ENCODE measurements at regions not wholly inside any gene's neighbourhood (a gene's known extent, or its start where the extent isn't known, plus 50 kb on each side); places are given as distances from the start of the nearest gene placed in this dataset.

GRCh38 chr12:77724367-77724957 lies 106.2 kb upstream of the NAV3 start:
- no CpG with 5 or more reads among the region's 1 CpG for WGBS (ENCODE audit: insufficient coverage)
- H3K27me3 ChIP-seq (ENCODE audit: control insufficient read depth, insufficient read depth, low read length), result no peaks in the 10 kb centered on the region
- DNase-seq (ENCODE audit: low read depth in 4 of 6, low spot score in 6 of 6), result peak in 2 of 6 donors; percentile 47 to 64
- H3K9me3 ChIP-seq (ENCODE audit: control insufficient read depth, insufficient read depth, low read length), result no peaks in the 10 kb centered on the region
- no peak overlapping the region for H3K4me3 ChIP-seq (ENCODE audit: low read depth, low read length)
- no peaks in the 10 kb centered on the region for H3K4me1 ChIP-seq (ENCODE audit: control insufficient read depth, insufficient read depth, low read length)
- no peaks in the 10 kb centered on the region for H3K36me3 ChIP-seq (ENCODE audit: control insufficient read depth, insufficient read depth, low read length)
- H3K27ac ChIP-seq (ENCODE audit: low read depth, low read length), result no peak overlapping the region

GRCh38 chr12:77723308-77723707 lies 107.4 kb upstream of the NAV3 start:
- Histone ChIP-seq H3K27ac (ENCODE audit: low read depth, low read length) (no peak overlapping the region), H3K4me3 (ENCODE audit: low read depth, low read length) (no peak overlapping the region), H3K27me3 (ENCODE audit: control insufficient read depth, insufficient read depth, low read length) (no peaks in the 10 kb centered on the region), H3K9me3 (ENCODE audit: control insufficient read depth, insufficient read depth, low read length) (peaks cover 3% of the 10 kb centered on the region), H3K36me3 (ENCODE audit: control insufficient read depth, insufficient read depth, low read length) (no peaks in the 10 kb centered on the region), H3K4me1 (ENCODE audit: control insufficient read depth, insufficient read depth, low read length) (no peaks in the 10 kb centered on the region)
- no peak for DNase-seq (ENCODE audit: low read depth in 4 of 6, low spot score in 6 of 6)

GRCh38 chr12:77722536-77722935 lies 108.2 kb upstream of the NAV3 start:
- Histone ChIP-seq H3K4me3 (ENCODE audit: low read depth, low read length) (no peak overlapping the region), H3K4me1 (ENCODE audit: control insufficient read depth, insufficient read depth, low read length) (no peaks in the 10 kb centered on the region), H3K27ac (ENCODE audit: low read depth, low read length) (no peak overlapping the region), H3K9me3 (ENCODE audit: control insufficient read depth, insufficient read depth, low read length) (peaks cover 5% of the 10 kb centered on the region), H3K27me3 (ENCODE audit: control insufficient read depth, insufficient read depth, low read length) (no peaks in the 10 kb centered on the region), H3K36me3 (ENCODE audit: control insufficient read depth, insufficient read depth, low read length) (no peaks in the 10 kb centered on the region)
- no peak for DNase-seq (ENCODE audit: low read depth in 4 of 6, low spot score in 6 of 6)

GRCh38 chr12:77720258-77720657 lies 110.4 kb upstream of the NAV3 start:
- no CpG with 5 or more reads among the region's 2 CpGs for WGBS (ENCODE audit: insufficient coverage)
- Histone ChIP-seq H3K4me3 (ENCODE audit: low read depth, low read length) (no peak overlapping the region), H3K4me1 (ENCODE audit: control insufficient read depth, insufficient read depth, low read length) (no peaks in the 10 kb centered on the region), H3K9me3 (ENCODE audit: control insufficient read depth, insufficient read depth, low read length) (peaks cover 5% of the 10 kb centered on the region), H3K36me3 (ENCODE audit: control insufficient read depth, insufficient read depth, low read length) (no peaks in the 10 kb centered on the region), H3K27ac (ENCODE audit: low read depth, low read length) (no peak overlapping the region), H3K27me3 (ENCODE audit: control insufficient read depth, insufficient read depth, low read length) (no peaks in the 10 kb centered on the region)
- DNase-seq (ENCODE audit: low read depth in 4 of 6, low spot score in 6 of 6), result no peak

- Histone ChIP-seq H3K4me1 (ENCODE audit: control insufficient read depth, insufficient read depth, low read length) (no peaks in the 10 kb centered on the region), H3K27ac (ENCODE audit: low read depth, low read length) (no peak overlapping the region), H3K4me3 (ENCODE audit: low read depth, low read length) (no peak overlapping the region), H3K9me3 (ENCODE audit: control insufficient read depth, insufficient read depth, low read length) (no peaks in the 10 kb centered on the region), H3K27me3 (ENCODE audit: control insufficient read depth, insufficient read depth, low read length) (no peaks in the 10 kb centered on the region), H3K36me3 (ENCODE audit: control insufficient read depth, insufficient read depth, low read length) (no peaks in the 10 kb centered on the region)
- no peak for DNase-seq (ENCODE audit: low read depth in 4 of 6, low spot score in 6 of 6)
- WGBS (ENCODE audit: insufficient coverage), result no CpG with 5 or more reads among the region's 1 CpG
These were observed 120.5 kb upstream of the NAV3 start for GRCh38 chr12:77710209-77710608.

- Histone ChIP-seq H3K36me3 (ENCODE audit: control insufficient read depth, insufficient read depth, low read length) (no peaks in the 10 kb centered on the region), H3K4me1 (ENCODE audit: control insufficient read depth, insufficient read depth, low read length) (no peaks in the 10 kb centered on the region), H3K27me3 (ENCODE audit: control insufficient read depth, insufficient read depth, low read length) (no peaks in the 10 kb centered on the region), H3K4me3 (ENCODE audit: low read depth, low read length) (no peak overlapping the region), H3K9me3 (ENCODE audit: control insufficient read depth, insufficient read depth, low read length) (no peaks in the 10 kb centered on the region), H3K27ac (ENCODE audit: low read depth, low read length) (no peak overlapping the region)
- no CpG with 5 or more reads among the region's 1 CpG for WGBS (ENCODE audit: insufficient coverage)
- DNase-seq (ENCODE audit: low read depth in 4 of 6, low spot score in 6 of 6), result no peak
These were observed 133.6 kb upstream of the NAV3 start for GRCh38 chr12:77697126-77697525.

GRCh38 chr12:77696183-77696582 lies 134.5 kb upstream of the NAV3 start:
- 60% methylated on average over 1 of the region's 2 CpGs for WGBS (ENCODE audit: insufficient coverage)
- Histone ChIP-seq H3K27me3 (ENCODE audit: control insufficient read depth, insufficient read depth, low read length) (no peaks in the 10 kb centered on the region), H3K4me1 (ENCODE audit: control insufficient read depth, insufficient read depth, low read length) (no peaks in the 10 kb centered on the region), H3K9me3 (ENCODE audit: control insufficient read depth, insufficient read depth, low read length) (no peaks in the 10 kb centered on the region), H3K36me3 (ENCODE audit: control insufficient read depth, insufficient read depth, low read length) (no peaks in the 10 kb centered on the region), H3K27ac (ENCODE audit: low read depth, low read length) (no peak overlapping the region), H3K4me3 (ENCODE audit: low read depth, low read length) (no peak overlapping the region)
- no peak for DNase-seq (ENCODE audit: low read depth in 4 of 6, low spot score in 6 of 6)

GRCh38 chr12:77689510-77690086 lies 141.1 kb upstream of the NAV3 start:
- H3K4me1 ChIP-seq (ENCODE audit: control insufficient read depth, insufficient read depth, low read length), result no peaks in the 10 kb centered on the region
- no peaks in the 10 kb centered on the region for H3K9me3 ChIP-seq (ENCODE audit: control insufficient read depth, insufficient read depth, low read length)
- no peaks in the 10 kb centered on the region for H3K36me3 ChIP-seq (ENCODE audit: control insufficient read depth, insufficient read depth, low read length)
- H3K27me3 ChIP-seq (ENCODE audit: control insufficient read depth, insufficient read depth, low read length), result no peaks in the 10 kb centered on the region
- no peak overlapping the region for H3K4me3 ChIP-seq (ENCODE audit: low read depth, low read length)
- no peak for DNase-seq (ENCODE audit: low read depth in 4 of 6, low spot score in 6 of 6)
- H3K27ac ChIP-seq (ENCODE audit: low read depth, low read length), result no peak overlapping the region

- no CpG with 5 or more reads among the region's 3 CpGs for WGBS (ENCODE audit: insufficient coverage)
- no peaks in the 10 kb centered on the region for H3K27me3 ChIP-seq (ENCODE audit: control insufficient read depth, insufficient read depth, low read length)
- H3K4me1 ChIP-seq (ENCODE audit: control insufficient read depth, insufficient read depth, low read length), result no peaks in the 10 kb centered on the region
- no peak overlapping the region for H3K4me3 ChIP-seq (ENCODE audit: low read depth, low read length)
- DNase-seq (ENCODE audit: low read depth in 4 of 6, low spot score in 6 of 6), result peak in 1 of 6 donors; percentile 4
- no peaks in the 10 kb centered on the region for H3K9me3 ChIP-seq (ENCODE audit: control insufficient read depth, insufficient read depth, low read length)
- no peaks in the 10 kb centered on the region for H3K36me3 ChIP-seq (ENCODE audit: control insufficient read depth, insufficient read depth, low read length)
- H3K27ac ChIP-seq (ENCODE audit: low read depth, low read length), result no peak overlapping the region
These were observed 143.4 kb upstream of the NAV3 start for GRCh38 chr12:77687321-77687720.

GRCh38 chr12:77686760-77687159 lies 143.9 kb upstream of the NAV3 start:
- WGBS (ENCODE audit: insufficient coverage), result no CpG with 5 or more reads among the region's 2 CpGs
- Histone ChIP-seq H3K4me1 (ENCODE audit: control insufficient read depth, insufficient read depth, low read length) (no peaks in the 10 kb centered on the region), H3K27ac (ENCODE audit: low read depth, low read length) (no peak overlapping the region), H3K27me3 (ENCODE audit: control insufficient read depth, insufficient read depth, low read length) (no peaks in the 10 kb centered on the region), H3K9me3 (ENCODE audit: control insufficient read depth, insufficient read depth, low read length) (no peaks in the 10 kb centered on the region), H3K36me3 (ENCODE audit: control insufficient read depth, insufficient read depth, low read length) (no peaks in the 10 kb centered on the region), H3K4me3 (ENCODE audit: low read depth, low read length) (no peak overlapping the region)
- peak in 3 of 6 donors; percentile 17 to 84 (median 60) for DNase-seq (ENCODE audit: low read depth in 4 of 6, low spot score in 6 of 6)

All from spinal cord (tissue), 9 donors.